Memory B cell (primary cell): ENCODE measurements at regions not wholly inside any gene's neighbourhood (a gene's known extent, or its start where the extent isn't known, plus 50 kb on each side); places are given as distances from the start of the nearest gene placed in this dataset.

Source experiments
- ATAC-seq: fragments of 150-1000 bp; cut with Tn5 transposase; 2 replicates; pipeline ENCODE4 v1.10.0; 2021; ENCODE audit warnings: low read depth, mild to moderate bottlenecking, moderate library complexity
- DNase-seq, 2 donors: peaks; one replicate each; pipeline ENCODE4 v3.0.0; 2022; ENCODE audit warnings: low spot score in 2 of 2
- H3K27ac Mint-ChIP-seq: one replicate; pipeline ENCODE4 v1.8.0; 2022; ENCODE audit warnings: mild to moderate bottlenecking, moderate library complexity, mixed read lengths
- H3K27me3 Mint-ChIP-seq: one replicate; pipeline ENCODE4 v1.8.0; 2022; ENCODE audit warnings: mixed read lengths
- H3K36me3 Mint-ChIP-seq: one replicate; pipeline ENCODE4 v1.8.0; 2022; ENCODE audit warnings: mild to moderate bottlenecking, mixed read lengths
- H3K4me1 Mint-ChIP-seq: one replicate; pipeline ENCODE4 v1.8.0; 2022; ENCODE audit warnings: mixed read lengths
- H3K4me3 Mint-ChIP-seq: one replicate; pipeline ENCODE4 v1.8.0; 2022; ENCODE audit warnings: mild to moderate bottlenecking, moderate library complexity, mixed read lengths
- H3K9me3 Mint-ChIP-seq: one replicate; pipeline ENCODE4 v1.8.0; 2022; ENCODE audit warnings: mixed read lengths

GRCh38 chr2:10964052-10964790, 52.5 kb downstream of the KCNF1 start:
- Mint-ChIP-seq H3K27me3 (peaks cover 32% of the 10 kb centered on the region), H3K36me3 (no peaks in the 10 kb centered on the region), H3K4me1 (no peaks in the 10 kb centered on the region), H3K27ac (no peak overlapping the region), H3K9me3 (no peaks in the 10 kb centered on the region), H3K4me3 (no peak overlapping the region)
- no peak for ATAC-seq
- no peak for DNase-seq

GRCh38 chr2:10965241-10965843, 53.6 kb downstream of the KCNF1 start:
- H3K9me3 Mint-ChIP-seq = no peaks in the 10 kb centered on the region
- no peak for ATAC-seq
- H3K36me3 Mint-ChIP-seq = no peaks in the 10 kb centered on the region
- no peak for DNase-seq
- H3K27me3 Mint-ChIP-seq = peaks cover 35% of the 10 kb centered on the region
- H3K27ac Mint-ChIP-seq = no peak overlapping the region
- no peak overlapping the region for H3K4me3 Mint-ChIP-seq
- no peaks in the 10 kb centered on the region for H3K4me1 Mint-ChIP-seq

GRCh38 chr2:10966056-10966455, 54.3 kb downstream of the KCNF1 start:
- no peaks in the 10 kb centered on the region for H3K4me1 Mint-ChIP-seq
- no peaks in the 10 kb centered on the region for H3K36me3 Mint-ChIP-seq
- ATAC-seq (no peak), DNase-seq (no peak)
- no peak overlapping the region for H3K27ac Mint-ChIP-seq
- peaks cover 35% of the 10 kb centered on the region for H3K27me3 Mint-ChIP-seq
- H3K9me3 Mint-ChIP-seq = no peaks in the 10 kb centered on the region
- no peak overlapping the region for H3K4me3 Mint-ChIP-seq

GRCh38 chr2:10966741-10967140, 55.0 kb downstream of the KCNF1 start:
- Mint-ChIP-seq H3K36me3 (no peaks in the 10 kb centered on the region), H3K4me3 (no peak overlapping the region), H3K27ac (no peak overlapping the region), H3K9me3 (no peaks in the 10 kb centered on the region), H3K27me3 (peaks cover 35% of the 10 kb centered on the region), H3K4me1 (no peaks in the 10 kb centered on the region)
- DNase-seq = no peak
- no peak for ATAC-seq

GRCh38 chr2:10968176-10968575, 56.4 kb downstream of the KCNF1 start:
- DNase-seq (no peak), ATAC-seq (no peak)
- Mint-ChIP-seq H3K9me3 (no peaks in the 10 kb centered on the region), H3K4me3 (no peak overlapping the region), H3K4me1 (no peaks in the 10 kb centered on the region), H3K27me3 (peaks cover 36% of the 10 kb centered on the region), H3K36me3 (no peaks in the 10 kb centered on the region), H3K27ac (no peak overlapping the region)

GRCh38 chr2:10970666-10971065, 58.9 kb downstream of the KCNF1 start:
- peaks cover 24% of the 10 kb centered on the region for H3K27me3 Mint-ChIP-seq
- ATAC-seq = no peak

GRCh38 chr2:10971161-10971887, 59.6 kb downstream of the KCNF1 start:
- DNase-seq = no peak

More at GRCh38 chr2:10970666-10971065, 58.9 kb downstream of the KCNF1 start:
- no peak overlapping the region for H3K4me3 Mint-ChIP-seq
- DNase-seq = no peak
- no peaks in the 10 kb centered on the region for H3K36me3 Mint-ChIP-seq
- no peak overlapping the region for H3K27ac Mint-ChIP-seq
- H3K9me3 Mint-ChIP-seq = no peaks in the 10 kb centered on the region
- H3K4me1 Mint-ChIP-seq = no peaks in the 10 kb centered on the region

GRCh38 chr2:10971888-10972260, 60.1 kb downstream of the KCNF1 start:
- H3K27me3 Mint-ChIP-seq = peaks cover 22% of the 10 kb centered on the region
- no peaks in the 10 kb centered on the region for H3K36me3 Mint-ChIP-seq
- DNase-seq (no peak), ATAC-seq (no peak)
- H3K9me3 Mint-ChIP-seq = no peaks in the 10 kb centered on the region
- no peaks in the 10 kb centered on the region for H3K4me1 Mint-ChIP-seq
- no peak overlapping the region for H3K4me3 Mint-ChIP-seq
- no peak overlapping the region for H3K27ac Mint-ChIP-seq

More at GRCh38 chr2:10971161-10971887, 59.6 kb downstream of the KCNF1 start:
- no peak for ATAC-seq
- H3K4me3 Mint-ChIP-seq = no peak overlapping the region
- peaks cover 24% of the 10 kb centered on the region for H3K27me3 Mint-ChIP-seq
- H3K4me1 Mint-ChIP-seq = no peaks in the 10 kb centered on the region
- H3K9me3 Mint-ChIP-seq = no peaks in the 10 kb centered on the region
- H3K27ac Mint-ChIP-seq = no peak overlapping the region
- H3K36me3 Mint-ChIP-seq = no peaks in the 10 kb centered on the region

- Mint-ChIP-seq H3K27ac (no peak overlapping the region), H3K4me1 (no peaks in the 10 kb centered on the region), H3K9me3 (no peaks in the 10 kb centered on the region), H3K36me3 (no peaks in the 10 kb centered on the region), H3K4me3 (no peak overlapping the region), H3K27me3 (peaks cover 22% of the 10 kb centered on the region)
- ATAC-seq = no peak
- DNase-seq = no peak
Observed at GRCh38 chr2:10972683-10973433, 61.1 kb downstream of the KCNF1 start.

GRCh38 chr2:10973766-10974165, 62.0 kb downstream of the KCNF1 start:
- Mint-ChIP-seq H3K27me3 (peaks cover 17% of the 10 kb centered on the region), H3K9me3 (no peaks in the 10 kb centered on the region), H3K27ac (no peak overlapping the region), H3K4me3 (no peak overlapping the region), H3K4me1 (no peaks in the 10 kb centered on the region), H3K36me3 (no peaks in the 10 kb centered on the region)
- DNase-seq (no peak), ATAC-seq (no peak)

- no peaks in the 10 kb centered on the region for H3K9me3 Mint-ChIP-seq
- peaks cover 13% of the 10 kb centered on the region for H3K27me3 Mint-ChIP-seq
- DNase-seq (no peak), ATAC-seq (no peak)
- H3K4me1 Mint-ChIP-seq = no peaks in the 10 kb centered on the region
- H3K4me3 Mint-ChIP-seq = no peak overlapping the region
- H3K27ac Mint-ChIP-seq = no peak overlapping the region
- H3K36me3 Mint-ChIP-seq = no peaks in the 10 kb centered on the region
Observed at GRCh38 chr2:10977003-10977402, 65.3 kb downstream of the KCNF1 start.

- no peak for DNase-seq
- Mint-ChIP-seq H3K4me3 (no peak overlapping the region), H3K27me3 (peaks cover 10% of the 10 kb centered on the region), H3K9me3 (no peaks in the 10 kb centered on the region), H3K27ac (no peak overlapping the region), H3K4me1 (no peaks in the 10 kb centered on the region), H3K36me3 (no peaks in the 10 kb centered on the region)
- no peak for ATAC-seq
Observed at GRCh38 chr2:10977621-10978020, 65.9 kb downstream of the KCNF1 start.

GRCh38 chr2:10978090-10978670, 66.4 kb downstream of the KCNF1 start:
- Mint-ChIP-seq H3K27ac (no peak overlapping the region), H3K27me3 (peaks cover 6% of the 10 kb centered on the region), H3K4me3 (no peak overlapping the region), H3K9me3 (no peaks in the 10 kb centered on the region), H3K4me1 (no peaks in the 10 kb centered on the region), H3K36me3 (no peaks in the 10 kb centered on the region)
- no peak for DNase-seq
- no peak for ATAC-seq

GRCh38 chr2:10980071-10980470, 68.3 kb downstream of the KCNF1 start:
- no peaks in the 10 kb centered on the region for H3K9me3 Mint-ChIP-seq
- ATAC-seq = no peak
- DNase-seq = no peak
- no peaks in the 10 kb centered on the region for H3K4me1 Mint-ChIP-seq
- H3K27me3 Mint-ChIP-seq = peaks cover 9% of the 10 kb centered on the region
- no peak overlapping the region for H3K4me3 Mint-ChIP-seq
- no peaks in the 10 kb centered on the region for H3K36me3 Mint-ChIP-seq
- H3K27ac Mint-ChIP-seq = no peak overlapping the region
